ENCODE measurements at regions not wholly inside any gene's neighbourhood (a gene's known extent, or its start where the extent isn't known, plus 50 kb on each side); places are given as distances from the start of the nearest gene placed in this dataset.

DNA sequence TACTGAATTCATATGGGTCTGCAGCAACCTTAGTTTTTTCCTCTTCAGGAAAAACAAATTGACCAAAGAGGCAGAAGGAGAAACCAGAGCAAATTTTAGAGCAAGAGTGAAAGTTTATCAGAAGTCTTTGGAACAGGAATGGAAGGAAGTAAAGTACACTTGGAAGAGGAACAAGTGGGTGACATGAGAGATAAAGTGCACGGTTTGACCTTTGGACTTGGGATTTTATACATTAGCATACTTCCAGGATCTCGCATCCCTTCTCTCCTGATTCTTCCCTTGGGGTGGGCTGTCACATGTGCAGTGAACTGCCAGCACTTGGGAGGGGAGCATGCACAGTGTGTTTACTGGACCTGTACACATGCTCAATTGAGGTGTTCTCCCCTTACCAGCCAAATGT is 754.8 kb upstream of the ADAMTS5 start:
- no peaks in the 10 kb centered on the region for H3K4me1 ChIP-seq
- H4K20me1 ChIP-seq, result no peaks in the 10 kb centered on the region
- no peak overlapping the region for H3K4me3 ChIP-seq
- no peak overlapping the region for H3K4me2 ChIP-seq
- no peak overlapping the region for H3K27ac ChIP-seq
- H3K36me3 ChIP-seq, result no peaks in the 10 kb centered on the region
- no peaks in the 10 kb centered on the region for H3K9me3 ChIP-seq
- H3K9ac ChIP-seq, result no peak overlapping the region
- TF ChIP-seq Cebpa-rat (IDR thresholded peaks at IDR 0.05), result no peak
- no peaks in the 10 kb centered on the region for H3K27me3 ChIP-seq

DNA sequence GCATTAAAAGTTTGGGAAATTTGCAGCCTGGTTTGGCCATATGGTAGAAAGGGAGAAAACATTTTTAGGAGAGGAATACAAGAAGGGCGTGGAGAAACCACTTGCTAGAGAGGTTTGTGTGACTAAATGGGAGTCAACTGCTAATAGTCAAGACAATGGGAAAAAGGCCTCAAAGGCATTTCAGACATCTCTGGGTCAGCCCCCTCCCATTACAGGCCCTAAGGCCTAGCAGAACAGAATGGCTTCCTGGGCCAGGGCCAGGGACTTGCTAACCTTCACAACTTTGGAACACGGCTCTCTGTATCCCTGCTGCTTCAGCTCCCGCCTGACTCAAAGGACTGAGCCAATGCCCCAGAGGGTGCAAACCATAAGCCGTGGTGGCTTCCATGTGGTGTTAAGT is 752.3 kb upstream of the ADAMTS5 start:
- Histone ChIP-seq H3K27ac (no peak overlapping the region), H3K4me3 (no peak overlapping the region), H4K20me1 (no peaks in the 10 kb centered on the region), H3K4me2 (no peak overlapping the region), H3K4me1 (no peaks in the 10 kb centered on the region), H3K27me3 (no peaks in the 10 kb centered on the region), H3K36me3 (no peaks in the 10 kb centered on the region), H3K9me3 (no peaks in the 10 kb centered on the region), H3K9ac (no peak overlapping the region)
- no peak for TF ChIP-seq Cebpa-rat (IDR thresholded peaks at IDR 0.05)

DNA sequence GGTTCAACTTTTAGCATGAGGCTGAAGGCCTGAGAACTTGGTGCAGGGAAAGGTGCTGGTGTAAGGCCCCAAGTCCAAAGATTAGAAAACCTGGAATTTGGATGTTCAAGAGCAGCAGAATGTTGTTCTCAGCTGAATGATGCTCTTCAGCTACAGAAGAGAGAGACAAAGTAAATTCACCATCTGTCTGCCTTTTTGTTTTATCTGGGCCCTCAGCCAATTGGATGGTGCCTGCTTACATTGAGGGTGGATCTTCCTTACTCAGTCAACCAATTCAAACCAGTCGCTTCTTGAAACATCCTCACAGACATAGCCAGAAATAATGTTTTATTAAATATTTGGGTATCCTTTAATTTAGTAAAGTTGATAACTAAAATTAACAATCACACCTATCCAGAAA is 748.2 kb upstream of the ADAMTS5 start:
- Histone ChIP-seq H3K9ac (no peak overlapping the region), H3K4me2 (no peak overlapping the region), H3K27me3 (no peaks in the 10 kb centered on the region), H4K20me1 (no peaks in the 10 kb centered on the region), H3K4me3 (no peak overlapping the region), H3K27ac (no peak overlapping the region), H3K36me3 (no peaks in the 10 kb centered on the region), H3K4me1 (no peaks in the 10 kb centered on the region), H3K9me3 (no peaks in the 10 kb centered on the region; the same call in 1 of the 2 replicates)
- TF ChIP-seq Cebpa-rat (IDR thresholded peaks at IDR 0.05), result no peak

DNA sequence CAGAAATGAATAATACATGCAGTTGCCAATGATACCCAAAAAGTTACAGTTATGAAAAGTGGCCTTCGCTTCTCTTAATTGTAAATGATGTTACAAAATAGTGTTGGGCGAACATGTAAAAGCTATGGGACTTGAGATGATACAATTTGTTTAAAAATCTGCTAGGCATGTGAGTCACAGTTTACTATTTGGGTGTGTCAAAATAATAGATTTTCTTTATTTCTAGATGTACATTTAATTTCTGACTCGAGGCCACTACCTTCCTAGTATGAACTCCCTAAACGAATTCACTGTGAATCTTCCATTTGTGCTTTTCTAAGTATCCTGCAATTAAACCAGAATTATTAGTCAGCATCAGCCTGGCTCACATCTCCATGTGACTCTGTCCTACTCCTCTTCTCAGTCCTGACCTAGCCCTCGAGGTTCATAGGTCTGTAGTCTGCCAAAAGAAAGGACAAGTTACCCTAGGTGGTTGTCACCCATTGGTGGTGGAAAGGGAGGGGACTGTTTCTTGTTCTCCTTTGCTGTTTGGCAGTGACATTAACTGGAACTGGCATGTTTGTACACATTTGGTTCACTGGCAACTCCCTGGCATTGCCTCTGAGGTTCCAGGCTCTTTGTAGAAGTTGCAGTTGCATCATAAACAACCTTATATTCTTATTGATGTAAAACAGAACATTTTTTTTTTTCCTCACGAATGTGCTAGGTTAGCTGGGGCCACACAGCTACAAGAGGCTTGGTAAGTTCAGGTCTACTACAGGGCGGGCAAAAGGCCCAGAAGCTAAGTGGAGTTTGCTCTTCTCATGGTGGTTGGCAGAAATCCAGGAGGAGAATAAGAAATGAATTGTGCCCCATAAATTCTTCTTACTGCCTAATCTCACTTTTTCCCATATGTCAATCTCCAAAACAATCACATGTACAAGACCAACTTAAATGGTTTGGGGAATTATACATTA is 746.5 kb upstream of the ADAMTS5 start:
- Histone ChIP-seq H3K36me3 (no peaks in the 10 kb centered on the region), H3K27ac (no peak overlapping the region), H3K9ac (no peak overlapping the region), H3K9me3 (no peaks in the 10 kb centered on the region; the same call in 1 of the 2 replicates), H3K4me1 (no peaks in the 10 kb centered on the region), H4K20me1 (no peaks in the 10 kb centered on the region), H3K4me3 (no peak overlapping the region), H3K27me3 (no peaks in the 10 kb centered on the region), H3K4me2 (no peak overlapping the region)
- no peak for TF ChIP-seq Cebpa-rat (IDR thresholded peaks at IDR 0.05)

DNA sequence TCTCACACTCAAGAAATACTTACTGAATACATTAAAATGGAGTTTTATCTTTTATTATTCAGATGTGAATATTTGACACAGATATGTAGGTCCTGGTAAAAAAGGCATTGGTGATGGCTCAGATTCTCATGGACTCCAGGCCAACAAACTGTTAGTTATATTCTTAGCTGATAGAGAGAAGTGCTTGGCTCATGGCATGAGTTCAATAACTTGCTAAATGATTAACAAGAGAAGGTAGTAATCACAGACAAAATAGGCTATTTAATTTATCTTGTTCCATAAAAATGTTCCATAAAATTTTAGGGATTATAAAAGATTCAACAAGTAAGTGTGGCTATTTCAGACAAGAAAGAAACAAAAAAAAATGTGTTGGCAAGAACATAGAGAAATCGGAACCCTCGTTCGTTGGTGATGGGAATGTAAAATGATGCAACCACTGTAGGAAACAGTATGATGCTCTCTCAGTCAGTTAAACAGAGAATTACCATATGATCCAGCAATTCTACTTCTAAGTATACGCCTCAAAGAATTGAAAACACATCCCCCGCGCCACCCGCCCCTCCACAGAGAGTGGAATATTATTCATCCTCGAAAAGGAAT is 737.8 kb upstream of the ADAMTS5 start:
- Histone ChIP-seq H3K4me1 (no peaks in the 10 kb centered on the region), H3K27ac (no peak overlapping the region)

GRCh38 chr21:27703791-27704190 is 736.9 kb upstream of the ADAMTS5 start:
- no peaks in the 10 kb centered on the region for H3K4me1 ChIP-seq
- H3K27ac ChIP-seq, result no peak overlapping the region
- H4K20me1 ChIP-seq, result no peaks in the 10 kb centered on the region
- H3K4me3 ChIP-seq, result no peak overlapping the region
- no peaks in the 10 kb centered on the region for H3K36me3 ChIP-seq
- TF ChIP-seq Cebpa-rat (IDR thresholded peaks at IDR 0.05), result no peak
- no peak overlapping the region for H3K4me2 ChIP-seq
- H3K9me3 ChIP-seq, result 0 out of 2 replicates have a peak, but pooled peaks cover 6% of the 10 kb centered on the region
- no peaks in the 10 kb centered on the region for H3K27me3 ChIP-seq
- H3K9ac ChIP-seq, result no peak overlapping the region

More for the DNA sequence above, 737.8 kb upstream of the ADAMTS5 start:
- no peaks in the 10 kb centered on the region for H4K20me1 ChIP-seq
- no peak overlapping the region for H3K9ac ChIP-seq
- TF ChIP-seq Cebpa-rat (IDR thresholded peaks at IDR 0.05), result no peak
- no peak overlapping the region for H3K4me2 ChIP-seq
- 0 out of 2 replicates have a peak, but pooled peaks cover 6% of the 10 kb centered on the region for H3K9me3 ChIP-seq
- no peak overlapping the region for H3K4me3 ChIP-seq
- no peaks in the 10 kb centered on the region for H3K36me3 ChIP-seq
- H3K27me3 ChIP-seq, result no peaks in the 10 kb centered on the region

DNA sequence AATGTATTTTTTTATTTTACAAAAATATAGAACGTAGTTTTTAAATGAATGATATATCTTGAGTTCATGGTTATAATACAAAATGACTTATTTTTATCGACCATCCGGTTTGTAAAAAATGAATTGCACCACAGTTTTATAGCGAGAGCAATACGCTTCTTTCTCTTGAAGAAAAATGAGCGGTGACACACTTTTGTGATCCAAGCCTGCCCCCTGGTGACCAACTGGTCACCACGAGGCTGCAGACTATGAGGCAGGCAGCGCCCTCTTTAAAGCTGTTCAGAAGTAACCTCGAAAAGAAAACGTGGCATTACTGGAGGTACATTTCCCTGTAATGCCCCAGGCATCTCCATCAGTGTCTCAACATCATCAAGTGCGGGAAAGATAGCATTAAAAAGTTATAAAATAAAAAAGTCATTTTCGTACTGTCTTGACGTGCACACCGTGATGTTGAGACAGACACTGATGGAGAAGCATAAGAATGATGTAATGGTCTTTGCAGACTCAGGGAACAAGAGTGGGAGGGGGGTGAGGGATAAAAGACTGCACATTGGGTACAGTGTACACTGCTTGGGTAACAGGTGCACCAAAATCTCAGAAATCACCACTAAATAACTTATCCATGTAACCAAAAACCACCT is 734.2 kb upstream of the ADAMTS5 start:
- Histone ChIP-seq H3K27me3 (no peaks in the 10 kb centered on the region), H3K36me3 (no peaks in the 10 kb centered on the region), H3K9me3 (0 out of 2 replicates have a peak, but pooled peaks cover 6% of the 10 kb centered on the region), H3K9ac (no peak overlapping the region), H3K4me2 (no peak overlapping the region), H3K4me1 (no peaks in the 10 kb centered on the region), H3K27ac (no peak overlapping the region), H3K4me3 (no peak overlapping the region), H4K20me1 (no peaks in the 10 kb centered on the region)
- no peak for TF ChIP-seq Cebpa-rat (IDR thresholded peaks at IDR 0.05)

GRCh38 chr21:27695246-27695645 is 728.4 kb upstream of the ADAMTS5 start:
- H4K20me1 ChIP-seq, result no peaks in the 10 kb centered on the region
- H3K9ac ChIP-seq, result no peak overlapping the region
- H3K9me3 ChIP-seq, result no peaks in the 10 kb centered on the region
- H3K36me3 ChIP-seq, result no peaks in the 10 kb centered on the region
- no peaks in the 10 kb centered on the region for H3K4me1 ChIP-seq
- no peaks in the 10 kb centered on the region for H3K27me3 ChIP-seq
- H3K4me3 ChIP-seq, result no peak overlapping the region
- H3K4me2 ChIP-seq, result no peak overlapping the region
- H3K27ac ChIP-seq, result no peak overlapping the region
- TF ChIP-seq Cebpa-rat (IDR thresholded peaks at IDR 0.05), result no peak

DNA sequence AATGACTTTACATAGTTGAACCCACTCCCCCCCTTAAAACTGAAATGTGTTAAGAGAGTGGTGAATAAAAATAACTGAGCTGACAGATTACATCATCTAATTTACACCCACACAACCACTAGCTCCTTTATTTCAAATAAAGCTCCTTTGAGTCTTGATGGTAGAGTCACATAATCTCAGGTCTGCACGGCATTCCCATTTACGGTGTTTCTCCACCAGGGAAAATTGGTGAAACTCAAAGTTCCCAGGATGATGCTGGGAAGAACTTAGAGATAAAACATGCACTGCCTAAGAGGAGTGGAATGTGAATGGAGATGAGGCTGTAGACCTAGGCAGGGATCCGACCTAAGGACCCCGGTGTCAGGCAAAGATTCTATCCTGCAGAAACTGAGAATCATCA is 727.8 kb upstream of the ADAMTS5 start:
- Histone ChIP-seq H3K4me2 (no peak overlapping the region), H3K27me3 (no peaks in the 10 kb centered on the region), H3K9ac (no peak overlapping the region), H3K4me1 (no peaks in the 10 kb centered on the region), H3K4me3 (no peak overlapping the region), H3K36me3 (no peaks in the 10 kb centered on the region), H3K27ac (no peak overlapping the region), H3K9me3 (no peaks in the 10 kb centered on the region), H4K20me1 (no peaks in the 10 kb centered on the region)
- TF ChIP-seq Cebpa-rat (IDR thresholded peaks at IDR 0.05), result no peak

DNA sequence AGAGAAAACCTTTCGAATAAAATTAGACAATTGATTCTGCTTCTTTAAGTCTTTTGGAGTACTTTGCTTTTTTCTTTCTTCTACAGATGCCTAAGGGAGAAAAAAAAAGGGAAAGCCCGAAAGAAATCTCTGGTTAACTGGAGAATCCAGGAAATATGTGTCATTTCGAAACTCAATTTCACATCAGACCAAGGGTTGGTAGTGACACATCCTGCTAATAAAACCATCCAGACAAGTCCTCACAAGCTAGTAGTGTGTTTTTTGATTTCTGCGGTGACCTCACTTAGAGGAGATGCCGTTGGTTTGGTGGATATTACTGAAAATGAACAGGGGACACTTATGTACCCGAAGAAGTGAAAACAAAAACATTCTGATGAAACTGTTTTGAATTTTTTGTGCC is 726.5 kb upstream of the ADAMTS5 start:
- 0 out of 2 replicates have a peak, but pooled peaks cover 4% of the 10 kb centered on the region for H3K9me3 ChIP-seq
- no peaks in the 10 kb centered on the region for H3K4me1 ChIP-seq
- H3K27ac ChIP-seq, result no peak overlapping the region
- no peak overlapping the region for H3K9ac ChIP-seq
- H3K4me2 ChIP-seq, result no peak overlapping the region
- no peaks in the 10 kb centered on the region for H3K36me3 ChIP-seq
- no peaks in the 10 kb centered on the region for H3K27me3 ChIP-seq
- no peak overlapping the region for H3K4me3 ChIP-seq
- no peak for TF ChIP-seq Cebpa-rat (IDR thresholded peaks at IDR 0.05)
- no peaks in the 10 kb centered on the region for H4K20me1 ChIP-seq

Measured in BLaER1 (cell line).